Stimulated activated naive B cell treated with anti-CD40 and anti-IgM and Interleukin-4, amounts not matched to agents 10 μg/mL and 1 μg/mL and 100 μg/mL, for 72 hours (primary cell): ENCODE measurements at regions not wholly inside any gene's neighbourhood (a gene's known extent, or its start where the extent isn't known, plus 50 kb on each side); places are given as distances from the start of the nearest gene placed in this dataset.

Experiments
- ATAC-seq, 2 donors: fragments of 150-1000 bp; cut with Tn5 transposase; replicated peaks; 2 replicates each; pipeline ENCODE4 v1.10.0; 2021; ENCODE audit warnings: moderate library complexity in 1 of 2
- DNase-seq: peaks from one replicate; pipeline ENCODE4 v3.0.0; 2021
- H3K27ac Mint-ChIP-seq: one replicate; pipeline ENCODE4 v1.8.0; 2022; ENCODE audit warnings: mild to moderate bottlenecking, mixed read lengths
- H3K27me3 Mint-ChIP-seq, 2 donors: one replicate each; pipeline ENCODE4 v1.8.0; 2022; ENCODE audit warnings: mixed read lengths in 2 of 2
- H3K36me3 Mint-ChIP-seq, 2 donors: one replicate each; pipeline ENCODE4 v1.8.0; 2022; ENCODE audit warnings: mixed read lengths in 2 of 2, mild to moderate bottlenecking in 1 of 2
- H3K4me1 Mint-ChIP-seq, 2 donors: one replicate each; pipeline ENCODE4 v1.8.0; 2022; ENCODE audit warnings: mixed read lengths in 2 of 2, mild to moderate bottlenecking in 1 of 2
- H3K4me3 Mint-ChIP-seq, 2 donors: one replicate each; pipeline ENCODE4 v1.8.0; 2022; ENCODE audit warnings: mild to moderate bottlenecking in 2 of 2, mixed read lengths in 2 of 2, moderate library complexity in 1 of 2
- H3K9me3 Mint-ChIP-seq, 2 donors: one replicate each; pipeline ENCODE4 v1.8.0; 2022; ENCODE audit warnings: mixed read lengths in 2 of 2, mild to moderate bottlenecking in 1 of 2

DNA sequence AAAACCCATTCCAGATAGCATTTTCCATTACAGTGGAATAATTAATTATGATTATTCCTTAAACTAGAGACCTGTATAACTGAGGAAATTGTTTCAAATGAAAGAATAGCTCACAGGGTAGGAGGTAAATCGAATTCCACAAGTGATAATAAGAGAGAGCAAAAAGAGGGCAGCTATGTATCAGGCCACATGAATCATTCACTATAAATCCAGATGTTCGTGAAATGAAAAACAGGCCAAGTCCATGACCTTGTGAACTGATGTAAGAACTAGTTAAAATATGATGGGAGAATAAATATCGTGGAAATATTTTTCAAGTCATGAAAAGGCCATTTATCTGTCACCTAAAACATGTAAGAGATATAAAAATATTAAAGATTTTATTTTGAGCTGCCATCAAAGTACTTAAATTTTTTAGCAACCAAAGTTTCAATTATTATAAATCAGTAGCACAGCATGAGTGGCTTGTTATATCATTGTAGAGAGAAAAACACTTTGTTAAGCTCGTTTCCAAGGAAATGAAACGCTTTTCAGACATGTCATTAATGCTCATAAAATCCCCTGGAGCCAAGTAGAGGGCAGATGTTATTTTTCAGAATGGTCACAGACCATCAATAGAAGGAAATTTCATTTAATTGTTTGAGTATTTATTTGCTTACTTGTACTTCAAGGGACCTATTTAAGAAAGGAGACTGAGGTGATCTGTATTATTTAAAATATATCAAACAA lies 120.6 kb upstream of the CDKN3 start:
- no peak for ATAC-seq
- DNase-seq: no peak
- H3K9me3 Mint-ChIP-seq: peaks cover 1 to 4% of the 10 kb centered on the region in 2 donors
- H3K27ac Mint-ChIP-seq: no peak overlapping the region
- H3K27me3 Mint-ChIP-seq: peaks cover 0 to 11% of the 10 kb centered on the region in 2 donors
- peaks cover 0 to 2% of the 10 kb centered on the region in 2 donors for H3K4me1 Mint-ChIP-seq
- no peak overlapping the region for H3K4me3 Mint-ChIP-seq
- no peaks in the 10 kb centered on the region for H3K36me3 Mint-ChIP-seq

DNA sequence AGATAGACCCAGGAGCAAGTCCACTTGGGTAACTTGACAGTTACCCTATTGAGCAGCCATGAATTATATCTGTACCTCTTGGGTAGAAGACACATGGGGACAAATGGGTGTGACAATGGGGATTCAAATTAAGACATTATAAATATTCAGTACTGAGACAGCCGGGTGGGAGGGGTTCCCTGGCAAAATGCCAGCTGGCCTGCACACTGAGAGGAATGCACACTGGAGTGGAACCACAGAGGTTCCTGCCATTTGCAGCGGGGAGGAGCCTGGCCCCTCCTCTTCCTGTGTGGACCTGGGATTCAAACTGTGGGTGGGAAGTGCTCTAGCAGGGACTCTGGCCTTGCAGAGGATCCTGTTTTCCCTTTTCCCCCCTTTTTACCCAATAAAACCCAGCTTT lies 118.7 kb upstream of the CDKN3 start:
- ATAC-seq (no peak), DNase-seq (no peak)
- H3K27ac Mint-ChIP-seq: no peak overlapping the region
- H3K9me3 Mint-ChIP-seq: peaks cover 1 to 4% of the 10 kb centered on the region in 2 donors
- peaks cover 0 to 11% of the 10 kb centered on the region in 2 donors for H3K27me3 Mint-ChIP-seq
- peaks cover 0 to 2% of the 10 kb centered on the region in 2 donors for H3K4me1 Mint-ChIP-seq
- H3K36me3 Mint-ChIP-seq: no peaks in the 10 kb centered on the region
- no peak overlapping the region for H3K4me3 Mint-ChIP-seq

GRCh38 chr14:54278665-54279295 lies 118.0 kb upstream of the CDKN3 start:
- Mint-ChIP-seq H3K4me3 (no peak overlapping the region), H3K9me3 (peaks cover 1 to 4% of the 10 kb centered on the region in 2 donors), H3K4me1 (peaks cover 0 to 2% of the 10 kb centered on the region in 2 donors), H3K27ac (no peak overlapping the region), H3K36me3 (no peaks in the 10 kb centered on the region), H3K27me3 (peaks cover 0 to 11% of the 10 kb centered on the region in 2 donors)
- DNase-seq: no peak
- no peak for ATAC-seq

GRCh38 chr14:54282849-54283248 lies 114.0 kb upstream of the CDKN3 start:
- Mint-ChIP-seq H3K9me3 (peaks cover 0 to 1% of the 10 kb centered on the region in 2 donors), H3K4me3 (no peak overlapping the region), H3K27ac (no peak overlapping the region), H3K36me3 (no peaks in the 10 kb centered on the region), H3K27me3 (peaks cover 8 to 12% of the 10 kb centered on the region in 2 donors), H3K4me1 (peaks cover 0 to 2% of the 10 kb centered on the region in 2 donors)
- no peak for DNase-seq
- ATAC-seq: no peak

GRCh38 chr14:54285030-54285429 lies 111.8 kb upstream of the CDKN3 start:
- Mint-ChIP-seq H3K9me3 (peaks cover 0 to 1% of the 10 kb centered on the region in 2 donors), H3K36me3 (no peaks in the 10 kb centered on the region), H3K4me1 (no peaks in the 10 kb centered on the region)

DNA sequence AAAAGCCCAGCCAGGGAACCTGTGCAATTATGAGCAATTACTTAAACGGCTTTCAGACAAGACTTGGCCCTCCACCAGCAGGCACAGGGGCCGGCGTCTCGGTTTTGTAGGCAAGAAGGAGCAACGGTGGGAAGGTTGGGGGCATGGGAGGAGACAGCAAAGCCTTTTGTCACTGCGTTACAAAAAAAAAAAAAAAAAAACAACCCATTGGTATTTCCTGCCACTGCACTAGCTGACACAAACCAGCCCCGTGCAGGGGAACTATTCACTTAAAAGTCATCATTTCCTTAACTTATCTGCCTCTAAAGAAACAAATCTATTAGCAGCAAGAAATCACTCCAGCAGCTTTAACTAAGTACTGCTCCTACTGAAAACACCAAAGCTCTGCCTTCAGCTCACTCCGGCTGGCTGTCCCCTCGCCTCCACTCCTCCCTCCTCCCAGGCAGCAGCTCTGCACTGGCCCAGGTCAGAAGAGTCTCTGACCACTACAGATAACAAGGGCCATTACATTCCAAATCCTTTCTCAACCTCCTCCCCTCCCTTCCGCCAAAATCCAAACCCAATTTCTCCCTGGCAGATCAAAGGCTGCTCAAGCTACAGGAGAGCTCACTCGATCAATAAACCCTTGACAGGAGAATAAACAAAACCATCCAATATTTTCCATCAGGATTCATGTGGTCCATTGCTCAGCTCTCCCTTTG lies 105.2 kb upstream of the CDKN3 start:
- Mint-ChIP-seq H3K4me3 (no peak overlapping the region), H3K27ac (no peak overlapping the region), H3K36me3 (no peaks in the 10 kb centered on the region), H3K27me3 (peaks cover 18 to 19% of the 10 kb centered on the region in 2 donors), H3K4me1 (no peaks in the 10 kb centered on the region), H3K9me3 (peaks cover 0 to 4% of the 10 kb centered on the region in 2 donors)
- ATAC-seq: no peak
- DNase-seq: no peak

More at GRCh38 chr14:54285030-54285429, 111.8 kb upstream of the CDKN3 start:
- DNase-seq: no peak
- no peak overlapping the region for H3K27ac Mint-ChIP-seq
- peaks cover 7 to 8% of the 10 kb centered on the region in 2 donors for H3K27me3 Mint-ChIP-seq
- no peak overlapping the region for H3K4me3 Mint-ChIP-seq
- no peak for ATAC-seq

DNA sequence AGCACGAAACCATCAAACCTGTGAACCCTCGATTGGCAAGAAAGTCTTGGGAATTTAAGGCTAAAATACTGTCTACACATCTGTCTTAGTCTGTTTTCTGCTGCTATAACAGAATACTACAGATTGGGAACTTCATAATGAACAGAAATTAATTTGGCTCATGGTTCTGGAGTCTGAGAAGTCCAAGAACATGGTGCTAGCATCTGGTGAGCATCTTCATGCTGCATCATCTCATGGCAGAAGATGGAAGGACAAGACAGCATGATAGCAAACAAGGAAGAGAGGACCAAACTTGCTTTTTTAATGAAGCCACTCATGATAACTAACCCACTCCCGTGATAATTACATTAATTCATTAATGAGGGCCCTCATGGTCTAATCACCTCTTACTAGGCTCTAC lies 102.0 kb upstream of the CDKN3 start:
- no peak overlapping the region for H3K27ac Mint-ChIP-seq
- H3K27me3 Mint-ChIP-seq: peaks cover 29 to 37% of the 10 kb centered on the region in 2 donors
- no peak for DNase-seq
- no peak for ATAC-seq
- H3K36me3 Mint-ChIP-seq: no peaks in the 10 kb centered on the region
- peaks cover 0 to 4% of the 10 kb centered on the region in 2 donors for H3K9me3 Mint-ChIP-seq
- H3K4me3 Mint-ChIP-seq: no peak overlapping the region
- no peaks in the 10 kb centered on the region for H3K4me1 Mint-ChIP-seq

GRCh38 chr14:54299410-54300363 lies 97.1 kb upstream of the CDKN3 start:
- Mint-ChIP-seq H3K27ac (no peak overlapping the region), H3K4me3 (no peak overlapping the region), H3K4me1 (no peaks in the 10 kb centered on the region), H3K27me3 (peaks cover 21 to 33% of the 10 kb centered on the region in 2 donors), H3K36me3 (no peaks in the 10 kb centered on the region), H3K9me3 (peaks cover 0 to 5% of the 10 kb centered on the region in 2 donors)
- DNase-seq (no peak), ATAC-seq (no peak)

GRCh38 chr14:54300881-54301280 lies 95.9 kb upstream of the CDKN3 start:
- ATAC-seq (peak in 1 of 2 donors; percentile 21), DNase-seq (no peak)
- Mint-ChIP-seq H3K27me3 (peaks cover 18 to 36% of the 10 kb centered on the region in 2 donors), H3K27ac (no peak overlapping the region), H3K36me3 (no peaks in the 10 kb centered on the region), H3K4me3 (no peak overlapping the region), H3K4me1 (no peaks in the 10 kb centered on the region), H3K9me3 (peaks cover 0 to 2% of the 10 kb centered on the region in 2 donors)

GRCh38 chr14:54301359-54301758 lies 95.4 kb upstream of the CDKN3 start:
- no peak overlapping the region for H3K4me3 Mint-ChIP-seq
- H3K4me1 Mint-ChIP-seq: no peaks in the 10 kb centered on the region
- H3K27ac Mint-ChIP-seq: no peak overlapping the region
- H3K27me3 Mint-ChIP-seq: peaks cover 16 to 35% of the 10 kb centered on the region in 2 donors
- H3K9me3 Mint-ChIP-seq: peaks cover 0 to 2% of the 10 kb centered on the region in 2 donors
- DNase-seq (no peak), ATAC-seq (no peak)
- H3K36me3 Mint-ChIP-seq: no peaks in the 10 kb centered on the region

DNA sequence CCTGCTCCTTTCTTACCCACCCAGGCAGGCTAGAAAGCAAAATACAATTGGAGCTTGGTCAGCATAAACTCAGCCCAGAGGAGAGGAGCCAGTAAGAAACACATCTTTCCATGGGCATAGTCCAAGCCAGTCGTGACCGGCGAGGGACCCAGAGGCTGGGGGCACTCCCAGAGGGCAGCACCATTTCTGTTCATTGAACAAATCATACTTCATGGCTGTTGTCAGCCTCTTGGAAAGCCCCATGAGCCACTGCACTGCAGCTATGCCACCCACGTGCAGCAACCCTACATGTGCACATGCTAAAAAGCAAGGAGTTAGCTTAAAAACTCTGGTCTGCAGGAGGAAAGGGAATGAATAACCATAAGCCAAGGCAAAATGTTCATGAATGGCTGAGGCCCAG lies 90.0 kb upstream of the CDKN3 start:
- peaks cover 7 to 8% of the 10 kb centered on the region in 2 donors for H3K27me3 Mint-ChIP-seq
- no peak overlapping the region for H3K27ac Mint-ChIP-seq
- H3K36me3 Mint-ChIP-seq: no peaks in the 10 kb centered on the region
- ATAC-seq: no peak
- no peaks in the 10 kb centered on the region for H3K9me3 Mint-ChIP-seq
- no peaks in the 10 kb centered on the region for H3K4me1 Mint-ChIP-seq
- H3K4me3 Mint-ChIP-seq: no peak overlapping the region
- no peak for DNase-seq

- no peak for DNase-seq
- Mint-ChIP-seq H3K27me3 (peaks cover 7 to 12% of the 10 kb centered on the region in 2 donors), H3K27ac (no peak overlapping the region), H3K9me3 (peaks cover 0 to 2% of the 10 kb centered on the region in 2 donors), H3K36me3 (no peaks in the 10 kb centered on the region), H3K4me3 (no peak overlapping the region), H3K4me1 (no peaks in the 10 kb centered on the region)
- no peak for ATAC-seq
Measured at GRCh38 chr14:54309615-54310014, 87.2 kb upstream of the CDKN3 start.

- peaks cover 4 to 16% of the 10 kb centered on the region in 2 donors for H3K27me3 Mint-ChIP-seq
- DNase-seq (no peak), ATAC-seq (no peak)
- no peak overlapping the region for H3K4me3 Mint-ChIP-seq
- H3K4me1 Mint-ChIP-seq: no peaks in the 10 kb centered on the region
- H3K27ac Mint-ChIP-seq: no peak overlapping the region
- H3K36me3 Mint-ChIP-seq: no peaks in the 10 kb centered on the region
- H3K9me3 Mint-ChIP-seq: peaks cover 0 to 2% of the 10 kb centered on the region in 2 donors
Measured at GRCh38 chr14:54310151-54310850, 86.5 kb upstream of the CDKN3 start.
